G401.6 (cell line): ENCODE measurements at regions not wholly inside any gene's neighbourhood (a gene's known extent, or its start where the extent isn't known, plus 50 kb on each side); places are given as distances from the start of the nearest gene placed in this dataset.

ENCODE experiments used
- FAIRE-seq: peaks from 2 replicates; lab custom pipeline; 2012; peaks lifted over from hg19 to GRCh38; lab: Jason Lieb, UNC

- no peak for FAIRE-seq
Measured at GRCh38 chr3:90221900-90222299, 1114.5 kb downstream of the EPHA3 start.

GRCh38 chr3:90241481-90241880, 1134.1 kb downstream of the EPHA3 start:
- FAIRE-seq: no peak

DNA sequence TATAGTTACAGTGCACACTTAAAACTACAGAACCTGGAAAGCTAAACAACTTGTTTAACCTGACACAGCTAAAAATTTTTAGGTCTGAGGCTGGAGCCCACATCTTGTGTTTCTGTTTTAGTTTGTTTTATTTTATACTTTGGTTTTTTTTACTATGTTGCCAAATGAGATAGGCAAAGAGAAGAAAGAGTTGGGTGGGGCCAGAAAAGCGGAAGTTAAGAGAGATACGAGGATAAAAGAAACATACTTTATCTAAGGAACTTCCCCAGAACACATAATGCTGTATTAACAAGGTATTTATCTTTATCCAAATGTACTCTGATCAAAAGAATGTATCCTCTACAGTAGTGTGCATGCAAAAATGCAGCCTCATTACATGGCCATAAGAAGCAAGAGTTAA, 1145.7 kb downstream of the EPHA3 start:
- no peak for FAIRE-seq

GRCh38 chr3:90261481-90262433, 1154.3 kb downstream of the EPHA3 start:
- no peak for FAIRE-seq
